Femur (tissue), 1 donor: ENCODE measurements at regions not wholly inside any gene's neighbourhood (a gene's known extent, or its start where the extent isn't known, plus 50 kb on each side); places are given as distances from the start of the nearest gene placed in this dataset.
A peak's percentile ranks its signal among the peaks of the same experiment; 100 is the strongest.
"Not testable (repeated sequence)": the region's sequence is repeated elsewhere in the genome, so short reads cannot be mapped to it uniquely, and the experiment has no call there.

Experiments used
- DNase-seq: peaks from one replicate; pipeline ENCODE4 v3.0.0-alpha.2; 2017

- DNase-seq = no peak
Measured at GRCh38 chr4:159410076-159410777, 307.3 kb downstream of the RAPGEF2 start.

- DNase-seq = no peak
Measured at GRCh38 chr4:159410891-159411290, 308.0 kb downstream of the RAPGEF2 start.

GRCh38 chr4:159413306-159413943, 310.5 kb downstream of the RAPGEF2 start:
- DNase-seq = peak; percentile 67

- no peak for DNase-seq
Measured at GRCh38 chr4:159414305-159414704, 311.4 kb downstream of the RAPGEF2 start.

DNA sequence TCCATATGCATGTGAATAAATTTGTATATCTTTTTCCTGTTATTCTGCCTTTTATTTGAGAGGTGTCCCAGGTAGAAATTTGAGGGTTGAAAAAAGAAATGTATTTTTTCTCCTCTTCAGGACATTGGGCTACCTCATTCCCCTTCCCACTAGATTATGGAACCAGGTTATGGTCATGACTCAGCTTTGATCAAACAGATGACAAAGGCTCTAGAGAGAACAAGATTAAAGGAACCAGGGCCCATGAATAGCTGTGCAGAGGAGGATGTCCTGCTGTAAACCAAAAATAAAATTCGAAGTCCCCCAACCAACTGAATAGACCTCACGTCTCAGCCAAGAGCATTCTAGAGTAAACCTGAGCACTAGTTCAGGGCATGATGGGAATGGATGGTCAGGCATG, 313.2 kb downstream of the RAPGEF2 start:
- DNase-seq = no peak

DNA sequence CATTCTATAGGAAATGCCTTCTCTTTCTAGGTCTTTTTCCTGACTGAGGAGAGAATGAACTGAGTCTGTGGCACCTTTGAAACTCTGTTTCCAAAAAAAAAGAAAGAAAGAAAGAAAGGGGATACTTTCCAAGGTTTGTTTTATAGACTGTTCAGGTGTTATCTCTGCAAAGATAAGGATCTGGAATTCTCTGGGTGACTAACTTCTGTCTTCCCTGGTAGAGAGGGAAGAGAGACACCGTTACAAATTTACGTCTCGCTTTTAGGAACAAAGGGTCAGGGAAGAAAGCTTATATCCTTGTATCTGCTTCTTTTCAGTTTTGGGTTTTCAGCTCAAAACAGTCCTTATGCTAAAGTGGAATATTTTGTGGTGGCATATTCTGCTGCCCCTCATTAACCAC, 314.1 kb downstream of the RAPGEF2 start:
- DNase-seq = no peak

- DNase-seq = no peak
Measured at GRCh38 chr4:159420162-159421057, 317.5 kb downstream of the RAPGEF2 start.

- not testable (repeated sequence) for DNase-seq
Measured at GRCh38 chr4:159421058-159421419, 318.2 kb downstream of the RAPGEF2 start.

- no peak for DNase-seq
Measured at GRCh38 chr4:159422019-159422418, 319.1 kb downstream of the RAPGEF2 start.

- DNase-seq = no peak
Measured at GRCh38 chr4:159422626-159423025, 319.7 kb downstream of the RAPGEF2 start.

GRCh38 chr4:159425737-159426305, 322.9 kb downstream of the RAPGEF2 start:
- no peak for DNase-seq

GRCh38 chr4:159428293-159428692, 325.4 kb downstream of the RAPGEF2 start:
- no peak for DNase-seq

GRCh38 chr4:159428975-159429692, 326.3 kb downstream of the RAPGEF2 start:
- DNase-seq = no peak

GRCh38 chr4:159429693-159430035, 326.8 kb downstream of the RAPGEF2 start:
- no peak for DNase-seq

- no peak for DNase-seq
Measured at GRCh38 chr4:159430896-159431295, 328.0 kb downstream of the RAPGEF2 start.

- DNase-seq = no peak
Measured at GRCh38 chr4:159432436-159432835, 329.6 kb downstream of the RAPGEF2 start.

- no peak for DNase-seq
Measured at GRCh38 chr4:159433337-159433736, 330.5 kb downstream of the RAPGEF2 start.

DNA sequence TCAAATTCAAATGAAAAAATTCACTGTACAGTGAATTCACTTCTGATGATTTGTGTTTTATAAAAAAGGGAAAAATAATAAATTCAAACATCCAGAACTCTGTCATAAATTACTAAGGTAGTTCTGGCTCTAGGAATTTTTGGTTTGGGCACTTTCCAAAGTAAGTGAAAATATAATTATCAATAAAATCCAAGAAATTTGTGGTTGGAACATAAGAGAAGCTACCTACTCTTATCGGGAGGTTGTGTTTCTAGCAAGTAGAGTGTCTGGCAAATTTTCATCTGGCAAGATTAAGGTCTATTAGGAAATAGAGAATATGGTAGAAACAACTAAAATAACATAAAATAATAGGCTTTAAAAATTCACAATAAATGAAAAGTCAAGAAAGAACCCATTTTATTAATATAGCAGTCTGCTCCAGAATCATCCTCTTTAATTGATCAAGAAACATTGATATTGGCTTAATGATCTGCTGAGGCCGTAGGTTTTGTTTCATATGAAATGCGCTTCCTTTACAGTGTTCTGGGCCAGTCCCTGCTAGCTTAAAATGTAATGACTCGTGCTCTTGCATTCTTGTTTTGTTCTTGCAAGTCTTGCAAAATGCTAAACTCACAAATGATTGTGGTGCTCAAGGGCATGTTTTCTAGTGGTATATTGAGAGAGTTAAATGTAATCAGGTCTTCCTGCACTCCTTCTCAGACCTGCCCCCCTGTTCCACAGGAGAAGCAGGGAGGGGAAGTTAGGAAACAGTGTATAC, 331.4 kb downstream of the RAPGEF2 start:
- no peak for DNase-seq

- no peak for DNase-seq
Measured at GRCh38 chr4:159434871-159435241, 332.0 kb downstream of the RAPGEF2 start.

DNA sequence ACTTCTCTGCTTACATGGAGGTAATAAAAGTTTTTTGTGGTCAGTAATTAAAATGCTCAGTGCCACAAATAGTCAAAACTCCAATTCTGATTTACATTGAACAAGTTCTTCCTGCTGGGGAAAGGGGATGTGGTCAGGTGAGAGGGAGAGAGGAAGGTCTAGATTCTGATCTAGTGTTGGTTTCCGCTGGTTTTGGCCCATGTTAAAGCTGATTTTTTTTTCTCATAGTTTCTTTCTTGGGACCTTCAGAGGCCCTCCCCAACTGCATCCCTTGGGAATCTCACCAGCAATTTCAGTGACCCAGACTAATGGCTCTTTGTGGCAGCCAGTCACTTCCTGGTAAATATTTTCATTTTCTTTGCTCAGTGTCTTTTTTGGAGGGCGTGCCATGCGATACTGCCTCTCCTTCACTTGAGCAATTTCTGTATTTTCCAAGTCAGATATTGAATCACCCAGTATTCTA, 332.7 kb downstream of the RAPGEF2 start:
- DNase-seq = no peak

- no peak for DNase-seq
Measured at GRCh38 chr4:159443975-159444374, 341.1 kb downstream of the RAPGEF2 start.

GRCh38 chr4:159444678-159445077, 341.8 kb downstream of the RAPGEF2 start:
- no peak for DNase-seq
